CD4-positive, alpha-beta T cell treated with Interleukin-17A for 1 hour (primary cell): ENCODE measurements at regions not wholly inside any gene's neighbourhood (a gene's known extent, or its start where the extent isn't known, plus 50 kb on each side); places are given as distances from the start of the nearest gene placed in this dataset.

ENCODE experiments used
- DNase-seq: peaks from one replicate; pipeline ENCODE4 v3.0.0-alpha.2; 2020

DNA sequence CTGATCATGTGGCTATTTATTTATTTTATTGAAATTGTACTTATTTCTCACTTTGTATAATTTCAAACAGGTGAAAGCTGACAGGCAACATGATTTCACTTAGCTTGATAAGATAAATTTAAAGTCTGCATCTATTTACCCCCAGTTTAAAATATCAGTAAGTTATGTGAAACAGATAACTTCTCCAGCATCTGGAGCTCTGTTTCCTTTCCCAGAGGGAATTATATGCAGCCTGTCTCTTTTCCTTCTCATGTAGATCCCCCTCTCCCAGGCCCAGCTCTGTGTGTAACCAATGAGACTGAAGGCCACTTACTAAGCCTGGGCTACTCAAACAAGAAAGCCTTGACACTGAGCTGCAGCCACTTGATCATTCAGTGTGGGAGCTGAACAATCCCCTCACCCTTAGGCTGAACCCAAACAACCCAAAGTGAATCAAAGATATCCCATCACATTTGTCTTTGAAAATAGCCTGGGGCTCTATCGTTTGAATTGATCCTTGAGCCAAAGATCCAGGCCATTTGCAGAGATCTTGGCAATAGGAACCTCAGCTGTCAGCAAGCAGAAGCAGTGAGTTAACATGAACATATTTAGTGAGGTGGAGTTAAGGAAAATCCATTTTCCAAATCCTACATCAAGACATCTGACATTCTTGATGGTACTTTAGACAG lies 383.9 kb downstream of the TGFB2 start:
- no peak for DNase-seq

DNA sequence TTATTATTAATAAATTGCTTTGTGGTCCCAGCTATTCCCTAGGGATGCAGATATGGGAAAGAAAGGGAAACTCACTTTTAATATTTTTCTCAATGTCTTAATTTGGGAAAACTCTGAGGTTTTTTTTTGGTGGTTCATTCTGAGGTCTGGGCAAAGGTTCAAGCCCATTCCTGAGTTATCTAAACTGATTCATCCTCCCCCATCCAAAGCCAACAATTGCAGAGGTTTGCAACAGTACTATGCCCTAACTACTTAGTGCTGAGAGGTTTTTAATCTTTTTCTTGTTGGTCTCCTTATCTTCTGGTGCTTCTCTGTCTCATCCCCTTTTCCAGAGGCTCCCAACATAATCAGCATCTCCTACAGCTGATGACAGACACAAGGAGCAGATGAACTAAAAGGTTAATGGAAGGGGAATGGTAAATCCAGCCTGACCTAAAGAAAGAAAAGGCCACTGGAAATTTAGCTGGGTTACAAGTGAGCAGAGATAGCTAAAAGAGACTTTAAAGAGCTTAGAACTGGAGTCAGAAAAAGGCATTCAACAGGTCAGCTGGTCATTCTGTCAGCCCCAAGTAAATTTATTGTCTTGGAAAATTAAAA lies 390.4 kb downstream of the TGFB2 start:
- DNase-seq, result no peak

DNA sequence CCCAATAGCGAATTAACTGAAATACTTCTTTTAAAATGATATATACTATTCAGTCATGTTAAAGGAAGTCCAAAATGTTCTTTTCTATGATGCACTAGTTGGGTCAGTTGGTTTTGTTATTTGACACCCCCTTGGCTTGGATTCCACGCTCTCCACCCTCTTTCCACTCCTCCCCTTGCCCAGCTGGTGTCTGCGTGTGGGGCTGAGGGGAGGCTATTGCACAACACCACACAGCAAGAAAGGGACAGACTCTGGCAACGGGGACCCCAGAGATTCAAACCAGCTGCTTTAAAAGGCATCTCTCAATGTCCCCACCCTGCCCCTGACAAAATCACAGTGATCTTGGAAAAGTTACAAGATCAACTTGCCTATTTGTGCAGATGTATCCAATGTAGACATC lies 394.3 kb downstream of the TGFB2 start:
- no peak for DNase-seq

DNA sequence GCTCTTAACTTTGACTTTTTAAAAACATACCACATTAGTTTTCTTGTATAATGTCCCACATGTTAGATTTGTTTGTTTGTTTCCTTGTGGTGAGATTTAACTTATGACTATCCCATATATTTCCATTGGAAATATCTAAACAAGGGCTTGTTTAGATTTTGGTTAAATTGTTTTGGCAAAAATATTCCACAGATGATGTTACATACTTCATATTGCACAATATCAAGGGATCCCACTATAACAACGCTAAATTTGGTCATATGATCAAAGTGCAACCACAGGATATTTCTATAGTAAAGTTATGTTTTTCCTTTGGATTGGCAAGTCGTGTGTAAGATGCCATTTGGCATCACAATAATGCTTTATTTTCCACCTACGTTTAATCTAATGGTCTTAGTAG lies 396.7 kb downstream of the TGFB2 start:
- no peak for DNase-seq

DNA sequence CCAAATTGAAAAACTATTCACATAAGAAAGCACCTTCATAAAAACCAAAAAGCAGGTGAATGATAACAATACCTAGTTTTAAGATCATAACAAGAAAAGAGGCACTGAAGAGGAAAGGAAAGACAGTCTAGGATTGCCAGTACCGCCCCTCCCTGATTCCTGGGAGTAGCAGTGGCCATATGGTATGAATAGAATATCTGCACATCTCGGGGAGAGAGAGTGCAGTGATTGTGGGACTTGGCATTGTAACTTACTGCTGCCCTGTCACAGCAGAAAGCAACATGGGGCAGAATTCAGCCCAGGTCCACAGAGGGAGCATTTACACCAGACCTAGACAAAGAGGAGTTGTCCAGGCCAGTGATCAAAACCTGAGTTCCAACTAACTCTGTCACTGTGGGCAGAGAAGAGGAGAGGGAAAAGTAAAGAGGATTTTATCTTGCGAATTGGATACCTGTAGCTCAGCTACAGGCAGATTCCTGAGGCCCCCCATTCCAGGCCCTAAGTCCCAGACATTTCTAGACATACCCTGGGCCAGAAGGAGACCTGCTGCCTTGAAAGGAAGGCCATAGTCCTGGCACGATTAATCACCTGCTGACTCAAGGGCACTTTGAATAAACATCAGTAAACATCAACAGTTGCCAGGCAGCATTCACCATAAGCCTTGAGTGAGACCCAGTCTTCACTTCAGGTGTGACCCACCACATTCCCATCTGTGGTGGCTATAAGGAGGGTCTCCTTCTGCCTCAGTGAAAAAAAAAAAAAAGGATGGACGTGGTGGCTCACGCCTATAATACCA lies 397.5 kb downstream of the TGFB2 start:
- no peak for DNase-seq

DNA sequence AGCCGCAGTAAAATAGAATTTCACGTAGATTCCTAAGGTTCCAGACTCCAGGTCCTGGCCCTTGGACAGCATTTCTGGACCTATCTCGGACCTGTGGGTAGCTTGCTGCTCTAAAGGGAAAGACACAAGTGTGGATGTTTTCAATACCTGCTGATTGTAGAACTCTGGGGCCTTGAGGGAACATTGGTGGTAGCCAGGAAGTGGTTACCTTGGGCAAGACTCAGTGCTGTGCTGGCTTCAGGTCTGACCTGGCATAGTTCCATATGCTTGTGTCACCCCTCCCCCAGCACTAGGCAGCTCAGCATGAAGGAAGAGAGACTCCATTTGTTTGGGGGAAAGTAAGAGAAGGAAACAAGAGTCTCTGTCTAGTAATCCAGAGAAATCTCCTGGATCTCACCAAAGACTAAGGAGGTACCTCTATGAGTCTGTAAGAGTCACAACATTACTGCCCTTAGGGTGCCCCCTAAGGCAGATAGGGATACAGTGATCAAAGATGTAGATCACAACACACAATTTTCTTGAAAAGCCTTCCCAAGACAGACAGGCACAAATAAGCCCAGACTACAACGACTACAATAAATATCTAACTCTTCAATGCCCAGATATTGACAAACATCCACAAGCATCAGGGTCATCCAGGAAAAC lies 398.8 kb downstream of the TGFB2 start:
- DNase-seq, result no peak

DNA sequence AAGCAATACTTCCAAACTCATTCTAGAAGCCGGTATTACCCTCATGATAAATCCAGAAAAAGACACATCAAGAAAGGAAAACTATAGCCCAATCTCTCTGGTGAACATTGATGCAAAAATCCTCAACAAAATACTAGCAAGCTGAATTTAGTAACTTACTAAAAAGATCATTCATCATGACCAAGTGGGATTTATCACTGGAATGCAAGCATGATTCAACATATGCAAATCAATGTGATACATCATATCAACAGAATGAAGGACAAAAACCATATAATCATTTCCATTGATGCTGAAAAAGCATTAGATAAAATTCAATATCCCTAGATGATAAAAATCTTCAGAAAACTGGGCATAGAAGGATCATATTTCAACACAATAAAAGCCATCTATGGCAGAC lies 402.9 kb downstream of the TGFB2 start:
- no peak for DNase-seq

DNA sequence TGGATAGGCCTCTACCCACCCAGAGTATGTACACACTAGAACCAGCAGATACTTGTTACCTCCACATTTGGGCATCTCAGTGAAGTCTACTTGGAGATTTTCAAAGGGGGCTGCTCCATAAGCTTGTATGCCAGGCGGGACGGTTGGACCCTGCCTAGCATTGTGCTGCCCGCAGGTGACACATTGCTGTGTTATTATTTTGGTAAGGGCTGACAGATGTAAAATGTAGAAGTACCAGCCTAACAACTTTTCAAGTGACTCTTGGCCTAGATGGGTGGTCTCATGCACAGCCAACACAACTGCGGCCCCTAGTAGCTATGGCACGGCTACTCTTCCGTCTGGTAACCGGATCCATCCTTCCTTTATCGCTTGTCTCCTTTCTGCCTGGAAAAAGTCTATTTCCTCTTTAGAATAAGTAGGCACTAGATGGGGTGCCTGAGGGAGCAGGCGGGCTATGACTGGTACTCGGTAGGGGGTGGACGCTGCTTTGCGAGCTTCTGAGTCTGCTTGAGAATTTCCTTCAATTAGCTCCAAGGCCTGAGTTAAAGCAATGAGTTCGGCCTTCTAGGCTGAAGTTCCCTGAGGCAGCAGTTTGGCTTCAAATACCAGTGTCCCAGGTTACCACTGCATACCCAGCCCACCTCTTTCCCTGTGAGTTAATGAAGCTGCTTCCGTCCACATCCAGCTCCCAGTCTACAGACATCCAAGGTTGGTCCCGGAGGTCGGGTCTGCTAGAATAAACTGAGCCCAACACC lies 405.3 kb downstream of the TGFB2 start:
- DNase-seq, result no peak

DNA sequence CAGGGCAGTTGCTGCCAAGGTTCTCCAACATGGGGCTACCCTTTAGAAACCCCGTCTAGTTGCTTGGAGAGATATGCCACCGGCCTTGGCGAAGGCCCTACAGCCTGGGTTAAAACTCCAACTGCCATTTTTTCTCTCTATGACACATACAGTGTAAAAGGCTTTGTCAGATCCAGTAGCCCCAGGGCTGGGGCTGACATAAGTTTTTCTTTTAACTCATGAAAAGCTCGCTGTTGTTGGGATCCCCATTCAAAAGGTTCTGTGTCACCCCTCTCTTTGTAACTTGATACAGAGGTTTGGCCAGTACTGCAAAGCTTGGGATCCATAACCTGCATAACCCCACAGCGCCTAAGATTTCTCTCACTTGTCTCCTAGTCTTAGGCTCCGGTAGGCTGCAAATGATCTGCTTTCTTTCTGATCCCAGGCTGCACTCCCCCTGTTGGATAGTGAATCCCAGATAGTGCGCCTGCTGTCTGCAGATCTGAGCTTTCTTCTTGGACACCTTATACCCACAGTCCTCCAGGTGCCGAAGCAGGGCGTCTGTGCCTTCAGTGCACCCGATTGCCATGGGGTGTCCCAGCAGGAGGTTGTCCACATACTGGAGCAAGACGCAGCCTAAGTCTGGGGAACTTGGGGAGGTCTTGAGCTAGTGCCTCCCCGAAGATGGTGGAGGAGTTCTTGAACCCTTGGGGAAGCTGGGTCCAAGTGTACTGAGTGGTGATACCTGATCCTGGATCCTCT lies 406.2 kb downstream of the TGFB2 start:
- DNase-seq, result no peak

DNA sequence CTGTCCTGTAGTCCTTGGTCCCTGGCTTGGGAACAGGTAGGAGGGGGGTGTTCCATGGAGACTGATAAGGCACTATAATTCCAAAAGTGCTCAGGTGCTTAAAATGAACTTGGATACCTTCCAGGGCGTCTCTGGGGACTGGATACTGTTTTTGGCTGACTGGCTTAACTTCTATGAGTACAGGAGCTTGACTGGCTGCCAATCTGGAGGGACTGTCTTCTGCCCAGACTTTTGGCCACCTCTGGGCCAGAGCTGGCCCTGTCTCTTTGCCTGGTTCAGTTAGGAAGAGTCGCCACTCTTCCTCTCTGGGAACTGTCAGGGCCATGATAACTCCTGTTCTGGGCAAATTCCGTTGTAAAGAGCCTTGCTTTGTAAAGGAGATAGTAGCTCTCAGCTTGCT lies 407.0 kb downstream of the TGFB2 start:
- no peak for DNase-seq

DNA sequence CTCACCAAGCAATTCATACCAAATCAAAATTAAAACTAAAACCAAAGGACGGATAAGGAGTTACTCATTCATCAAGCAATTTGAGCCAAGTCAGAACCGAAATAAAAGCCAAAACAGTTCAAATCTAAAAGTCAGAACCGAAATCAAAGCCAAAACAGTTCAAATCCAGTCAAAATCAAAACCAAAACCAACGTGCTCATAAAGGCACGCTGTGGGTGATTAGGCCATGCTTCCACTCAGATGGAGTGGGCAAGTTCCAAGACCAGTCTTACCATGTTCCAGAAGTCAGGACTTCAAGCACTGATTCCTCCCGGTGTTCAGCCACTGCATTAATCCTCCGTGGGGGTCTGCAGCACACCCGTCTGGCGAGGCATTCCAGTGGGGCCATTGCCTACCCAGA lies 409.3 kb downstream of the TGFB2 start:
- DNase-seq, result no peak

DNA sequence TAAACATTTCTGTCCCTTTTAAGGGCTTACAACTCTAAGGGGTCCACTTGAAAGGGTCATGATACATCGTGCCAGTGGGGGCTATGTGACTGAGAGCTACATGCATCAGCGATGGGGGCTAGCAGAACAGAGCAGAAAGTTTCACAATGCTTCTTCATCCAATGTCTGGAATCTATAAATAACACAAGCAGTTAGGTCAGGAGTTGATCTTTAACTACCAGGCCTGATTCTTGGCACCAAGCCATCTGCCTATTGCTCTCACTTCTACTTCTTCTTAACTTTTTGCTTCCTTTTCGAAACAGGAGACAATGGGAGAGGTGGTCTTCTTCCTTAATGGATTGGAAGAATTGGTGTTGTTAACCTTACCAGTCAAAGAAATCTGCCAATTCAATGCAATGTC lies 410.0 kb downstream of the TGFB2 start:
- no peak for DNase-seq

DNA sequence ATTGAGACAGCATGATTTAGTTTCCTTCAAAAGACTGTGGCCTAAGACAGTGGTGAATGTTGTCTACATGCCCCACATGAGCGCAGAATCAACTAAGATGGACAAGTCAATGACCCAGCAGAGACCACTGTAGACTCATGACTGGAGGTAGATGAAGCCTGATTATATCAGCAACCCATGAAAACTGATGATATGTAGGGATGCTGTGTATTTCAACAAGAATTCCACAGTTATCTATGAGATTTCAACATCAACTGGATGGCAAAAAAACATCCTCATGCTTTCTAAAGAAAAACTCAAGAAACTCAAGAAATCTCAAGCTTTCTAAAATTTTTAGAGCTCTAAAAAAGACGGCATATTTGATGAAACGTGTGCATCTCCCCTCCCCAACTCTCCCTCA lies 413.9 kb upstream of the LYPLAL1 start:
- DNase-seq, result no peak

DNA sequence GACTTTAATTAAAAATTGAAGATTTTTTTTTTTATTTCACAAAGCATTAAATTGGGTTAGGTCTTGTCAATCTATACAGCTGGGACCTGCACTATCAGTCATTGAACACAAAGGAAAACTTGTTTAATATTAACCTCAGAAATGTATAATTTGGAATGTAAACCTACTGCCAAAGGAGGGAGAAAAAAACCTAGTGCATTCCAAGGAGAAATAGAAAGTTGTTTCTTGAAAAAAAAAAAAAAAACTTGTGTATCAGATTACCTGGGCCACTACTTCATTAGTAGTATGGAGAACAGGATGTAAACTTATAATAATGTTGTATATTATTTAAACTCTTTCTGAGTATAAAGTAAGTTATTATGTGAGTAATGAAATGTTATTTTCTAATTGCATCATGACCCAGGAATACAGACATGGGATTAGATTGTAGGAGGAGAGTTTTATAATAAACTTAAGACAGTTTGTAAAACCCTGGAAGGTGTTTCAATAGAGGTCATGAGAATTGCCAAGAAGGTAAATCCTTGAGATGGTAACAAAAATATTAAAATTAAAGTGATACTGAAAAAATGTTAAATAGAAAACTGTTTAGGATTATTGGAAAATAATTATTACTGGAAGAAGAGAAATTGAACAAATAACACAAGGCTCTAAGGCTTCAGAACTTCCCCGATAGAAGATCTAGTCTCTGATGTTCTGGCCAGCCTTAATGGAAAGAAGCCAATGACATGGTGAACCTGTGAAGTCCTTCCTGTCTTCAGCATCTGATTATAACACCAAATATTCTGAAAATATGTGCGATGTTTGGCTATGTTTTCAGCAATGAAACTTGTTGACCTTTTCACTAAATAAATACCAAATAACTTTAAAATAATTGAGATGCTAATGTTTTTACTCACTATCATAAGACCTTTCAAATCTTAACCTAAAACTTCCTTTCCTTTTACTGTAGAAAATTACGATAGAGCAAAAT lies 412.8 kb upstream of the LYPLAL1 start:
- DNase-seq, result no peak

DNA sequence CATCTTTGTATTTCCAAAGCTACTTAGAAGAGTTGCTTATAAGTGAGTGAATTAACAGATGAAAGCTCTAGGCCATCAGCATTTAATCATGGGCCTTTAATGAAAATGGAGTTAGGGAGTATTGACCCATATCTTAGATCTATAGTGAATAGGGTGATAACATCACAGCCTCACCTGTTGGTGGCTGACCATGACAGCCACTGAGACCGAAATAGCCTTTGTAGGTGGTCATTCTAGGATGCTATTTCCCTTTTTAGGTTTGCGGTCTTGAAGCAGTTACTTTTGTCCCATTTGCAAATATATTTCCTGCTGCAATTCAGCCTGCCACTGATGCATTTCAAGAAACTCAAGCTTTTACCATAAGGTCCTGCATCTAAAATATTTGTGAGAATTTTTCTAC lies 410.1 kb upstream of the LYPLAL1 start:
- DNase-seq, result no peak

DNA sequence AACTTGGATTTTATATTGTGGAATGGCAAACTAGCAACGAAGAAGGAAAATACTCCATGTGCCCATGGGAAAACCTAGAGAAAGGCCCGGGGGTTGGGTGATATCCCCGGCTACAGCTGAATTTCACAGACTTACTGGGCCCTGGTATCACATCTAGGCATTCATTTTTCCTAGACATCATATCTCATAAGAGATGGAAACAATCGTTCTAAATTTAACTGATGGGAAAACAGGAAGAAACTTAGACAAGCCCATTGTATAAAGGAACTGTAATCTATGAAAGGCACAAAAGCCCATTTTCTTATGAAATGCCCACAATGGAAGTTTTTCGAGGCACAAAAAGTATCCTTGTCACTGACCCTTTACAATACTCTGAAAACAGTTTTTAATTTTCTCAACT lies 407.9 kb upstream of the LYPLAL1 start:
- no peak for DNase-seq

DNA sequence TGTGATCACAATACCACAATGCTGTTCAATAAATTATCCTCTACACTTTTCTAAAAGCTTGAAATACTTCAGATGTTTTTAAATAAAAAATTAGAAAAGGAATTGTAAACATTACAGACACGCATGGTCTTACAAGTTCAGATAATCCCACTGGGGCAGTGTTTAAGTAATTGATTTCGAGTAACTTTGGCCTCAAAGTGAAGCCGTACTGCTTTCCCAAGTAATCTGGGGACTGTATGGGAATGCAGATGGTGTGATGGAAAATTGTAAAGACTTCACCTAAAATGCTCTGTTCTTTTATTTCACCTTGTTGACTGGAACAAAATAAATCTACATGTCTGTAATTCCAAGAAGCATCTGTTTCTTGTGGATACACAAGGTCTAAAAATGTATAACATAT lies 401.7 kb upstream of the LYPLAL1 start:
- no peak for DNase-seq

DNA sequence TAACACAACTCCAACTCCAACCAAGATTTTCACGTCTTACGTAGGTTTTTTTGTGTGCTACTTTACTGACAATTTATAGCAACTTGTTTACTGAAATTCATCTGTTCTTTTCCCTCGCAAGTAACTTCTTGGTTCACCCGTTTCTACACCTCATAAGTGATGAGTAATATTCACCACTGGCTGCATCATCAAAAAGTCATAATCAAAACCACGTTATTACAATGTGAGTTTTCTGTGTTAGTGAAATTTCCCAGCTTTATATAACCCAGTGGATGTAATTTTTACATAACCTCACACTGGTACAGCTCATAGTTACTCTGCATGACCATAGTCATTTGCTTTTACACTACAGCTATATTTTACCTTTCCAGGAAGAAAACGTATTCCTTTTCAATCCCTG lies 401.1 kb upstream of the LYPLAL1 start:
- DNase-seq, result no peak

DNA sequence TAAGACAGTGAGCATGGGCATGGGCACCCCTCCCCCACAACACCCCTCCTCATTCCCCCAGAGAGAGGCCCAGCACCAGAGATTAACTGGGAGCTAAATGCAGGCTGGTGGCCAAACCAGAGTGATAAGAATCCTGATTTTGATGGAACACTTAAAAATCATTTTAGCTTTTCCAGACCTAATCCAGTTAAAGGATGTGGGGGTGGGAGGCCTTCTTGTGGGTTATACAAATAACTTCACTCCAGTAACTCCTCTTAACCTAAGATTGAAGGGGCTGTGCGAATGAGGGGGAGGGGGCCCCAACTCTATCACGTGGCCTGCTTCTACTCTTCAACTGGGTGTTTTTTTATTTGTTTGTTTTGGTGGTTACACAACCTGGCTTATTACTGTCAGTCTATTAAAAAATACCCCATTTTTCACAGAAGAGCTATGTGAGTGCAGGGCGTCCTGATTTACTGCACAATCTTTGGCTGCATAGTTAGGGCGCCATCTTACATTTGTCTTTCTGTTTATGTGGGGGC lies 398.1 kb upstream of the LYPLAL1 start:
- no peak for DNase-seq

DNA sequence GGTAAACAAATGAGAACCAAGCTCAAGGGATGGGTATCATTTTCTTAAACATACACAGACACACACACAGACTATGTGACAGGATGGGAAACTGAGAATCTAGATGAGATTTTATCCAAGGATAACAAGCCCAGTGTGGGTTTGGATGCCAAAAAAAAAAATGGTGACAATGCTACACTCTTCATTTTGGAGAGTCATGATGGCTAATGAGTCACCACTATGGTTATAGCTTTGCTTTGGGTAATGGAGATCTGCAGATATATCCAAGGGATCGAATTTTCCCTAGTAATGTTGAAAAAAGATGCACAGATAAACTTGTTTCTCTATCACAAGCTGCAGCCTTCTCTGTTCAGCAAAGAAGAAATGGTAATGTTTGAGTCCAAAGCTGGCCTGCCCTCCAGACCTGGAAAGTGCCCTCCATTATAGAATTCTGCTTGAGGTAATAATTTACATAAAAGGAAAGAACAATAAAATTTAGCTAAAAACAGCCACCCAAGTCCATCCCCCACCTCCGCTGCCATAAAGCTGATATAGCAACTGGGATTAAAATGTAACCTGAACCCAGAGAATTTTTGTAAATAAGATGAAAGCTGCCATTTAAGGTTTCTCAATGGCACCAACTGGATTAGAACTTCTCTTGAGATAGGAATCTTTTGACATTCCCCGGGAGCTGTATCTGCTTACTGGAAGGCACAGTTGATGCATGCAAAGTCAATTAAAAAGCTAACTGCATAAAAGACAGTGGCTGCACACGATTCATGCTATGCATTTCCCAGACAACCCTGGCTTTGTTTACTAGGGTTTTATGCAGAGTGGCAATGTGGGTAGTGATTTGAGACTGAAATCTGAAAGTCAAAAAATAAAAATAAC lies 395.2 kb upstream of the LYPLAL1 start:
- DNase-seq, result no peak
